HEK293 (cell line): ENCODE measurements at regions not wholly inside any gene's neighbourhood (a gene's known extent, or its start where the extent isn't known, plus 50 kb on each side); places are given as distances from the start of the nearest gene placed in this dataset.

Experiments used
- HOXA7 ChIP-seq: sonication (generic); formaldehyde crosslinking; IDR thresholded peaks from 2 replicates; pipeline ENCODE4 v1.8.1; 2022; ENCODE audit warnings: missing genetic modification reagents, borderline replicate concordance
- TF ChIP-seq, protein P1 (sequence below): fragments of 450-650 bp; formaldehyde crosslinking; IDR thresholded peaks from 2 replicates; pipeline ENCODE4 v1.5.1; 2016; ENCODE audit warnings: missing biosample characterization, missing genetic modification characterization

DNA sequence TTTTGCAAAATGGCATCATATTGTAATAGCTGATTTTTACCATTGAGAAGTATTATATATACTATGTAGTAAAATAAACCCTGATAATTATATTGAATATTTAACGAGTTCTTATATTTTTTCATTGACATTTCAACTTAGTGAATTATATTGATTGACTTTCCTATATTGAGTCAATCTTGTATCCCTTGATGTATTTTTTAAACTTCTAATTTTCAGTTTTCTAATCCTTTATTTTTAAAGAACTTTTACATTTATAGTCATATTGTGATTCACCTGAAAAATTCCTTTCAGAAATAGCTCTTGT, 54.4 kb downstream of the CXCL1 start:
- no peak for TF ChIP-seq HOXA7 (CRISPR knock-in tag)
- TF ChIP-seq, protein P1, sequence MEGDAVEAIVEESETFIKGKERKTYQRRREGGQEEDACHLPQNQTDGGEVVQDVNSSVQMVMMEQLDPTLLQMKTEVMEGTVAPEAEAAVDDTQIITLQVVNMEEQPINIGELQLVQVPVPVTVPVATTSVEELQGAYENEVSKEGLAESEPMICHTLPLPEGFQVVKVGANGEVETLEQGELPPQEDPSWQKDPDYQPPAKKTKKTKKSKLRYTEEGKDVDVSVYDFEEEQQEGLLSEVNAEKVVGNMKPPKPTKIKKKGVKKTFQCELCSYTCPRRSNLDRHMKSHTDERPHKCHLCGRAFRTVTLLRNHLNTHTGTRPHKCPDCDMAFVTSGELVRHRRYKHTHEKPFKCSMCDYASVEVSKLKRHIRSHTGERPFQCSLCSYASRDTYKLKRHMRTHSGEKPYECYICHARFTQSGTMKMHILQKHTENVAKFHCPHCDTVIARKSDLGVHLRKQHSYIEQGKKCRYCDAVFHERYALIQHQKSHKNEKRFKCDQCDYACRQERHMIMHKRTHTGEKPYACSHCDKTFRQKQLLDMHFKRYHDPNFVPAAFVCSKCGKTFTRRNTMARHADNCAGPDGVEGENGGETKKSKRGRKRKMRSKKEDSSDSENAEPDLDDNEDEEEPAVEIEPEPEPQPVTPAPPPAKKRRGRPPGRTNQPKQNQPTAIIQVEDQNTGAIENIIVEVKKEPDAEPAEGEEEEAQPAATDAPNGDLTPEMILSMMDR = no peak
